Neuronal stem cell (in vitro differentiated cells): ENCODE measurements at regions not wholly inside any gene's neighbourhood (a gene's known extent, or its start where the extent isn't known, plus 50 kb on each side); places are given as distances from the start of the nearest gene placed in this dataset.

Experiments used
- DNase-seq: peaks from one replicate; pipeline ENCODE4 v3.0.0-alpha.2; 2013; ENCODE audit warnings: low spot score
- H2AFZ ChIP-seq: one replicate; pipeline ENCODE4 v1.6.1; 2013; ENCODE audit warnings: mild to moderate bottlenecking, low read length, inconsistent platforms
- H2AK5ac ChIP-seq: 2 replicates; pipeline ENCODE4 v1.6.1; 2013; ENCODE audit warnings: low read depth, mild to moderate bottlenecking, inconsistent platforms, low read length, moderate library complexity, mixed read lengths
- H2BK120ac ChIP-seq: 2 replicates; pipeline ENCODE4 v1.6.1; 2013; ENCODE audit warnings: low read depth, mild to moderate bottlenecking, inconsistent platforms, low read length, moderate library complexity, mixed read lengths
- H2BK12ac ChIP-seq: one replicate; pipeline ENCODE4 v1.6.1; 2013; ENCODE audit warnings: low read length, inconsistent platforms
- H2BK15ac ChIP-seq: 2 replicates; pipeline ENCODE4 v1.6.1; 2013; ENCODE audit warnings: mild to moderate bottlenecking, low read length, inconsistent platforms, mixed read lengths
- H2BK5ac ChIP-seq: one replicate; pipeline ENCODE4 v1.6.1; 2013; ENCODE audit warnings: inconsistent platforms, mild to moderate bottlenecking, low read length, moderate library complexity
- H3K14ac ChIP-seq: one replicate; pipeline ENCODE4 v1.6.1; 2013; ENCODE audit warnings: low read length, inconsistent platforms
- H3K18ac ChIP-seq: 2 replicates; pipeline ENCODE4 v1.6.1; 2013; ENCODE audit warnings: low read length, inconsistent platforms
- H3K23ac ChIP-seq: 2 replicates; pipeline ENCODE4 v1.6.1; 2013; ENCODE audit warnings: low read depth, mild to moderate bottlenecking, mixed read lengths, low read length, inconsistent platforms; ENCODE audit not compliant: poor library complexity
- H3K27ac ChIP-seq: replicated peaks from 3 replicates; pipeline ENCODE4 v1.5.1; 2013; ENCODE audit warnings: low read length, inconsistent platforms
- H3K27me3 ChIP-seq, 3 experiments: 2 replicates each; pipeline ENCODE4 v1.6.1; 2013; ENCODE audit warnings: low read length in 3 of 3, mild to moderate bottlenecking in 2 of 3, inconsistent platforms in 1 of 3, low read depth in 1 of 3, mixed read lengths in 1 of 3, moderate library complexity in 1 of 3; ENCODE audit not compliant: control insufficient read depth in 3 of 3, insufficient read depth in 3 of 3
- H3K36me3 ChIP-seq, 2 donors: replicated peaks in 1 of 2; 2 replicates each; pipeline ENCODE4 v1.6.1; 2013; ENCODE audit warnings: low read length in 2 of 2; ENCODE audit not compliant: control insufficient read depth in 2 of 2, insufficient read depth in 2 of 2
- H3K4ac ChIP-seq: 2 replicates; pipeline ENCODE4 v1.6.1; 2013; ENCODE audit warnings: inconsistent platforms, mild to moderate bottlenecking, low read length, moderate library complexity
- H3K4me1 ChIP-seq, 2 donors: 1 replicate in 1 of 2; 2 replicates in 1 of 2; pipeline ENCODE4 v1.6.1; 2013; ENCODE audit warnings: low read length in 2 of 2, low read depth in 1 of 2; ENCODE audit not compliant: control insufficient read depth in 2 of 2, insufficient read depth in 1 of 2
- H3K4me2 ChIP-seq: one replicate; pipeline ENCODE4 v1.6.1; 2013; ENCODE audit warnings: mild to moderate bottlenecking, low read length, inconsistent platforms; ENCODE audit not compliant: insufficient read depth, poor library complexity, severe bottlenecking
- H3K4me3 ChIP-seq, 2 donors: 2 replicates each; pipeline ENCODE4 v1.5.1; 2013; ENCODE audit warnings: low read length in 2 of 2, mild to moderate bottlenecking in 2 of 2, inconsistent platforms in 1 of 2, moderate library complexity in 1 of 2
- H3K79me1 ChIP-seq: one replicate; pipeline ENCODE4 v1.6.1; 2013; ENCODE audit warnings: low read depth, mild to moderate bottlenecking, inconsistent platforms, low read length, moderate library complexity
- H3K9ac ChIP-seq: one replicate; pipeline ENCODE4 v1.6.1; 2013; ENCODE audit warnings: mild to moderate bottlenecking, low read depth, low read length, inconsistent platforms; ENCODE audit not compliant: poor library complexity
- H3K9me3 ChIP-seq, 2 donors: replicated peaks in 1 of 2; 2 replicates each; pipeline versions ENCODE3 to v1.6.1; 2013; ENCODE audit warnings: low read length in 2 of 2, mild to moderate bottlenecking in 2 of 2, inconsistent platforms in 1 of 2, low read depth in 1 of 2, mixed read lengths in 1 of 2, moderate library complexity in 1 of 2; ENCODE audit not compliant: control insufficient read depth in 2 of 2, insufficient read depth in 1 of 2
- H4K8ac ChIP-seq: one replicate; pipeline ENCODE4 v1.6.1; 2013; ENCODE audit warnings: low read depth, mild to moderate bottlenecking, inconsistent platforms, low read length, moderate library complexity
- H4K91ac ChIP-seq: one replicate; pipeline ENCODE4 v1.6.1; 2013; ENCODE audit warnings: low read length, low read depth, mild to moderate bottlenecking, inconsistent platforms; ENCODE audit not compliant: poor library complexity
- WGBS, 2 donors: extraction: QIAGEN DNeasy Blood & Tissue Kit; methylation state at CpG; one replicate each; pipeline ENCODE4 v1.1.7; 2013; ENCODE audit warnings: missing lambda C conversion rate in 2 of 2, mixed read lengths in 1 of 2; ENCODE audit not compliant: insufficient read length in 2 of 2, insufficient replicate concordance in 1 of 2; ENCODE audit errors: extremely low coverage in 2 of 2; 5-methylcytosine and 5-hydroxymethylcytosine counted together

DNA sequence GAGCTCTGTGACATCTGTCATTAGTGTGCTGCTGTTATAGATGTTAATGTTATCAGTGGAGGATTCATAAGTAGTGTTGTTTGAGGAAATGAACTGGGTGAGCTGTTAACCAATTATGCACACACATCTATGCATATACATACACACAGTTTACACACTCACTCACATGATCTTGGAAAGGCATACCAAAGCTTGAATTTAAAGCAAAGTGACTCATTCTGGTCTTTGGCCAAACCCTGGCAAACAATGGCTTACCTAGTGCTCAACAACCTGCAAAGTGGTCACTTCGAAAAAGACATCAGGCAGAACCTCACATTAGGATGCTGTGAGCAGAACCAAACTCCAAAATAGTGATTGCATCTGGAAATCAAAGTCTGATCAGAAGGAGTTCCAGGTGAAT, 1037.3 kb upstream of the CDH6 start:
- DNase-seq, result no peak
- Histone ChIP-seq H3K23ac (no peak overlapping the region), H3K4me2 (no peak overlapping the region), H2AK5ac (no peak overlapping the region), H3K4ac (no peak overlapping the region), H3K9me3 (no peaks in the 10 kb centered on the region), H3K18ac (no peak overlapping the region), H2BK5ac (no peak overlapping the region), H2BK15ac (no peak overlapping the region), H3K9ac (no peak overlapping the region), H3K4me3 (no peak overlapping the region), H3K36me3 (no peaks in the 10 kb centered on the region), H3K27ac (no peak overlapping the region), H2BK120ac (no peak overlapping the region), H2AFZ (no peak overlapping the region), H4K8ac (no peak overlapping the region), H3K14ac (no peak overlapping the region), H3K4me1 (no peaks in the 10 kb centered on the region), H2BK12ac (no peak overlapping the region), H4K91ac (no peak overlapping the region), H3K79me1 (no peaks in the 10 kb centered on the region), H3K27me3 (no peaks in the 10 kb centered on the region)
- no CpG with 5 or more reads among the region's 1 CpG for WGBS, 2 donors

DNA sequence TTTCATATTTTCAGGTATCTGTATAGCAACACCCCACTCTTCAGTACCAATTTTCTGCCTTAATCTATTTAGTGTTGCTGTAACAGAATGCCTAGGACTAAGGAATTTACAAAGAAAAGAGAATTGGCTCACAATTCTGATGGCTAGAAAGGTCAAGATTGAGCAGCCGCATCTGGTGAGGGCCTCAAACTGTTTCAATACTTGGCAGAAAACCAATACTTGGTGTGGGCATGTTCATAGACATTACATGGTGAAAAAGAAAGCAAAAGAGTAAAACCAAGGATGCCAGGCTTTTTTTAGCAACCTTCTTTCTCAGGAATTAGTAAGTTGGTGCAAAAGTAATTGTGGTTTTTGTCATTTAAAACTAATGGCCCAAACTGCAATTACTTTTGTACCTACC, 1041.1 kb upstream of the CDH6 start:
- H4K8ac ChIP-seq, result no peak overlapping the region
- DNase-seq, result no peak
- no peak overlapping the region for H3K23ac ChIP-seq
- H2AK5ac ChIP-seq, result no peak overlapping the region
- H2BK12ac ChIP-seq, result no peak overlapping the region
- no peaks in the 10 kb centered on the region for H3K79me1 ChIP-seq
- H2BK5ac ChIP-seq, result no peak overlapping the region
- no peak overlapping the region for H3K9ac ChIP-seq
- H2BK15ac ChIP-seq, result no peak overlapping the region
- no peaks in the 10 kb centered on the region for H3K36me3 ChIP-seq
- H3K9me3 ChIP-seq, result no peaks in the 10 kb centered on the region
- H3K27ac ChIP-seq, result no peak overlapping the region
- H3K4me2 ChIP-seq, result no peak overlapping the region
- no peak overlapping the region for H2AFZ ChIP-seq
- no peak overlapping the region for H3K14ac ChIP-seq
- H3K18ac ChIP-seq, result no peak overlapping the region
- H3K4me3 ChIP-seq, result no peak overlapping the region
- H2BK120ac ChIP-seq, result no peak overlapping the region
- no peak overlapping the region for H4K91ac ChIP-seq
- WGBS, 2 donors, result no CpG with 5 or more reads among the region's 1 CpG
- H3K4ac ChIP-seq, result no peak overlapping the region
- no peaks in the 10 kb centered on the region for H3K27me3 ChIP-seq
- peaks cover 0 to 3% of the 10 kb centered on the region in 2 donors for H3K4me1 ChIP-seq

DNA sequence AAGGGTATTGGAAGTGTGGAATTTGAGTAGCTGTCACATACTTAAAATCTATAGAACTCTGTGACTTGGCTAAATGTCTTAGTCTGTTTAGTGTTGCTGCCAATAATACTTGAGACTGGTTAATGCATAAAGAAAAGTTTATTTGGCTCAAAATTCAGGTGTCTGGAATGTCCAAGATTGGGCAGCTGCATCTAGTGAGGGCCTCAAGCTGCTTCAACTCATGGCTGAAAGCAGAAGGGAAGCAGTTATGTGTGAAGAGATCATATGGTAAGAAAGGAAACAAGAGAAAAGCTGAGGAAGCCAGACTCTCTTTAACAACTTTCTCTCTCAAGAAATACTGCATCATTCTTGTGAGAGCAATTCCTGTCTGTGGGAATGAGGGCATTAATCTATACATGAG, 1043.3 kb upstream of the CDH6 start:
- H2BK5ac ChIP-seq, result no peak overlapping the region
- no peaks in the 10 kb centered on the region for H3K27me3 ChIP-seq
- H3K36me3 ChIP-seq, result no peaks in the 10 kb centered on the region
- no peak overlapping the region for H2AK5ac ChIP-seq
- no peak overlapping the region for H3K4me2 ChIP-seq
- no peak overlapping the region for H3K9ac ChIP-seq
- no peak overlapping the region for H2BK12ac ChIP-seq
- no peak overlapping the region for H3K14ac ChIP-seq
- no peak overlapping the region for H3K27ac ChIP-seq
- no peak overlapping the region for H3K4ac ChIP-seq
- H3K23ac ChIP-seq, result no peak overlapping the region
- H3K79me1 ChIP-seq, result no peaks in the 10 kb centered on the region
- H3K18ac ChIP-seq, result no peak overlapping the region
- no peak for DNase-seq
- no peak overlapping the region for H2AFZ ChIP-seq
- peaks cover 0 to 3% of the 10 kb centered on the region in 2 donors for H3K4me1 ChIP-seq
- H4K8ac ChIP-seq, result no peak overlapping the region
- H2BK120ac ChIP-seq, result no peak overlapping the region
- H3K9me3 ChIP-seq, result no peaks in the 10 kb centered on the region
- no peak overlapping the region for H4K91ac ChIP-seq
- no peak overlapping the region for H2BK15ac ChIP-seq
- H3K4me3 ChIP-seq, result no peak overlapping the region

DNA sequence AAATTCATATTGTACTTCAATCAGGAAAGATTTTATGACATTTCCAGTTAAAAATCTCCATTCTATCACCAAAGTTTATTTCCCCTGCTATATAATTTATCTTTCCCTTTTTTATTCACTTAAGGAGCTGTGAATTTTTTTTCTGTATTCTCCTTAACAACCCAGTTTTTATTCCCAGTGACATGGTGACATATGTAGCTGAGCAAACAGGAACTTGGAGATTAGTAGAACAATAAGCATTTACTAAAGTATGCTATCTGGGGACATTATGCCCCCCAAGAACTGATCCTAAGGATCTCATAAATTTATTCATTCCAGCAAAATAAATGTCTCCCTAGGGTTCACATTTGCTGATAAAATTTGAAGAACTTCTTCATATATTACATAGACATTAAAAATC, 1044.0 kb upstream of the CDH6 start:
- Histone ChIP-seq H4K91ac (no peak overlapping the region), H2BK15ac (no peak overlapping the region), H3K36me3 (no peaks in the 10 kb centered on the region)

More for the DNA sequence above, 1044.0 kb upstream of the CDH6 start:
- Histone ChIP-seq H2BK12ac (no peak overlapping the region), H2AFZ (no peak overlapping the region), H3K27me3 (no peaks in the 10 kb centered on the region), H2AK5ac (no peak overlapping the region), H3K18ac (no peak overlapping the region), H3K27ac (no peak overlapping the region), H3K9ac (no peak overlapping the region), H2BK5ac (no peak overlapping the region), H4K8ac (no peak overlapping the region), H3K4me3 (no peak overlapping the region), H3K4me1 (peaks cover 0 to 3% of the 10 kb centered on the region in 2 donors), H3K9me3 (no peaks in the 10 kb centered on the region), H3K23ac (no peak overlapping the region), H3K4ac (no peak overlapping the region), H2BK120ac (no peak overlapping the region), H3K4me2 (no peak overlapping the region), H3K79me1 (no peaks in the 10 kb centered on the region), H3K14ac (no peak overlapping the region)
- no peak for DNase-seq
